IMR-90 (cell line): ENCODE measurements at regions not wholly inside any gene's neighbourhood (a gene's known extent, or its start where the extent isn't known, plus 50 kb on each side); places are given as distances from the start of the nearest gene placed in this dataset.

ENCODE experiments used
- ATAC-seq: fragments of 200-7000 bp; cut with Tn5 transposase; 2 replicates; pipeline ENCODE4 v1.9.1; 2020; ENCODE audit warnings: low read depth, mild to moderate bottlenecking, moderate library complexity
- BruUV-seq: library from RNA; stranded (reverse); fragments of 400-500 nt; replicated peaks from 2 replicates; lab custom pipeline; 2021; lab: Mats Ljungman, UMichigan
- CTCF ChIA-PET: fragments of 300-600 bp; formaldehyde crosslinking; extraction: SDS; loops from one replicate; lab custom pipeline; 2021; ENCODE audit warnings: antibody characterized with exemption; lab: Yijun Ruan, JAX
- POLR2A ChIA-PET: fragments of 300-600 bp; sonication (Branson Sonifier 250); formaldehyde crosslinking; loops from one replicate; lab custom pipeline; 2022; ENCODE audit warnings: antibody characterized with exemption; ENCODE audit not compliant: unreplicated experiment; lab: Charles Lee
- DNase-seq: peaks from one replicate; pipeline ENCODE4 v3.0.0; 2013
- H2AFZ ChIP-seq: replicated peaks from 2 replicates; pipeline ENCODE3; 2013; ENCODE audit warnings: low read length, mild to moderate bottlenecking; ENCODE audit not compliant: poor library complexity
- H2AK5ac ChIP-seq: 2 replicates; pipeline ENCODE4 v1.6.1; 2013; ENCODE audit warnings: low read depth, low read length, inconsistent platforms
- H2AK9ac ChIP-seq: replicated peaks from 2 replicates; pipeline ENCODE3; 2013; ENCODE audit warnings: mild to moderate bottlenecking, low read depth, low read length, moderate library complexity; ENCODE audit not compliant: poor library complexity
- H2BK120ac ChIP-seq: 2 replicates; pipeline ENCODE4 v1.6.1; 2013; ENCODE audit warnings: low read depth, low read length, inconsistent platforms
- H2BK15ac ChIP-seq: 3 replicates; pipeline ENCODE4 v1.6.1; 2013; ENCODE audit warnings: low read depth, low read length, inconsistent platforms
- H2BK20ac ChIP-seq: 2 replicates; pipeline ENCODE4 v1.6.1; 2013; ENCODE audit warnings: low read depth, mild to moderate bottlenecking, inconsistent platforms, low read length, moderate library complexity
- H2BK5ac ChIP-seq: 2 replicates; pipeline ENCODE4 v1.6.1; 2013; ENCODE audit warnings: mild to moderate bottlenecking, low read depth, low read length, inconsistent platforms; ENCODE audit not compliant: poor library complexity, severe bottlenecking
- H3K14ac ChIP-seq: replicated peaks from 2 replicates; pipeline ENCODE4 v1.6.1; 2013; ENCODE audit warnings: low read depth, low read length, inconsistent platforms
- H3K18ac ChIP-seq: 2 replicates; pipeline ENCODE4 v1.6.1; 2013; ENCODE audit warnings: low read depth, low read length, control low read depth
- H3K23ac ChIP-seq: 2 replicates; pipeline ENCODE4 v1.6.1; 2013; ENCODE audit warnings: low read depth, low read length, inconsistent platforms
- H3K27ac ChIP-seq: 2 replicates; pipeline ENCODE4 v1.5.1; 2013; ENCODE audit warnings: mild to moderate bottlenecking, control low read depth, low read length; ENCODE audit not compliant: insufficient read depth
- H3K27me3 ChIP-seq: 2 replicates; pipeline ENCODE4 v1.6.1; 2013; ENCODE audit warnings: low read length; ENCODE audit not compliant: control insufficient read depth, insufficient read depth
- H3K36me3 ChIP-seq: 2 replicates; pipeline ENCODE4 v1.6.1; 2013; ENCODE audit warnings: low read length, mixed read lengths; ENCODE audit not compliant: control insufficient read depth, insufficient read depth
- H3K4ac ChIP-seq: 2 replicates; pipeline ENCODE4 v1.6.1; 2013; ENCODE audit warnings: low read depth, low read length, inconsistent platforms
- H3K4me1 ChIP-seq: 2 replicates; pipeline ENCODE4 v1.6.1; 2013; ENCODE audit warnings: low read length, mixed read lengths; ENCODE audit not compliant: control insufficient read depth, insufficient read depth
- H3K4me2 ChIP-seq: 2 replicates; pipeline ENCODE4 v1.6.1; 2013; ENCODE audit warnings: low read depth, mild to moderate bottlenecking, control low read depth, low read length, moderate library complexity
- H3K4me3 ChIP-seq: 2 replicates; pipeline ENCODE4 v1.5.1; 2013; ENCODE audit warnings: low read depth, mild to moderate bottlenecking, control low read depth, low read length, moderate library complexity; ENCODE audit not compliant: insufficient read depth
- H3K56ac ChIP-seq: 2 replicates; pipeline ENCODE4 v1.6.1; 2013; ENCODE audit warnings: low read length, inconsistent platforms; ENCODE audit not compliant: insufficient read depth; ENCODE audit errors: extremely low read depth
- H3K79me1 ChIP-seq, 2 experiments: 2 replicates each; pipeline ENCODE4 v1.6.1; 2013; ENCODE audit warnings: low read length in 2 of 2, inconsistent platforms in 1 of 2, low read depth in 1 of 2
- H3K9ac ChIP-seq: 2 replicates; pipeline ENCODE4 v1.6.1; 2013; ENCODE audit warnings: low read depth, low read length, control low read depth
- H3K9me1 ChIP-seq: 2 replicates; pipeline ENCODE4 v1.6.1; 2013; ENCODE audit warnings: low read length, inconsistent platforms; ENCODE audit not compliant: insufficient read depth
- H3K9me3 ChIP-seq: 2 replicates; pipeline ENCODE4 v1.6.1; 2013; ENCODE audit warnings: low read length; ENCODE audit not compliant: control insufficient read depth, insufficient read depth
- H4K20me1 ChIP-seq: 2 replicates; pipeline ENCODE4 v1.6.1; 2013; ENCODE audit warnings: low read length, inconsistent platforms; ENCODE audit not compliant: insufficient read depth
- H4K5ac ChIP-seq: 2 replicates; pipeline ENCODE4 v1.6.1; 2013; ENCODE audit warnings: mild to moderate bottlenecking, low read depth, low read length, control low read depth
- H4K8ac ChIP-seq, 2 experiments: 2 replicates each; pipeline ENCODE4 v1.6.1; 2013; ENCODE audit warnings: low read depth in 2 of 2, low read length in 2 of 2, control low read depth in 1 of 2, inconsistent platforms in 1 of 2
- H4K91ac ChIP-seq: 2 replicates; pipeline ENCODE4 v1.6.1; 2013; ENCODE audit warnings: low read depth, low read length, inconsistent platforms; ENCODE audit not compliant: insufficient read depth
- BHLHE40 ChIP-seq: fragments of 150-350 bp; IDR thresholded peaks from 2 replicates; pipeline ENCODE4 v1.6.1; 2016; ENCODE audit warnings: mild to moderate bottlenecking, low read depth, low read length
- FOS ChIP-seq: fragments of 150-350 bp; IDR thresholded peaks from 2 replicates; pipeline ENCODE4 v1.6.1; 2016; ENCODE audit warnings: low read depth, low read length
- MAFK ChIP-seq: IDR thresholded peaks from 2 replicates; pipeline ENCODE4 v1.6.1; 2012; ENCODE audit warnings: low read depth, low read length, improper control_type of control experiment
- MAZ ChIP-seq: IDR thresholded peaks from 2 replicates; pipeline ENCODE4 v1.6.1; 2012; ENCODE audit warnings: low read depth, mild to moderate bottlenecking, low read length, improper control_type of control experiment, moderate library complexity, borderline replicate concordance
- MXI1 ChIP-seq: IDR thresholded peaks from 2 replicates; pipeline ENCODE4 v1.6.1; 2012; ENCODE audit warnings: low read depth, mild to moderate bottlenecking, low read length, moderate library complexity, borderline replicate concordance
- NFE2L2 ChIP-seq: fragments of 150-350 bp; IDR thresholded peaks from 2 replicates; pipeline ENCODE4 v1.6.1; 2016; ENCODE audit warnings: low read depth, mild to moderate bottlenecking, low read length
- POLR2A ChIP-seq: IDR thresholded peaks from 2 replicates; pipeline ENCODE4 v1.6.1; 2012; ENCODE audit warnings: mild to moderate bottlenecking, low read depth, low read length
- RAD21 ChIP-seq: IDR thresholded peaks from 2 replicates; pipeline ENCODE4 v1.6.1; 2012; ENCODE audit warnings: low read length, improper control_type of control experiment
- RCOR1 ChIP-seq: IDR thresholded peaks from 2 replicates; pipeline ENCODE4 v1.6.1; 2012; ENCODE audit warnings: mild to moderate bottlenecking, low read length, improper control_type of control experiment; ENCODE audit not compliant: insufficient replicate concordance
- RFX5 ChIP-seq: IDR thresholded peaks from 2 replicates; pipeline ENCODE4 v1.8.0; 2012; ENCODE audit warnings: low read depth, mild to moderate bottlenecking, low read length, moderate library complexity
- WGBS, 2 experiments: methylation state at CpG; one replicate each; pipeline versions ENCODE4 v1.1.5 to v1.1.7; 2013; ENCODE audit warnings: missing lambda C conversion rate in 2 of 2; ENCODE audit not compliant: insufficient read length in 1 of 2; ENCODE audit errors: extremely low coverage in 2 of 2; 5-methylcytosine and 5-hydroxymethylcytosine counted together
- dilution Hi-C: fragments of 300-500 bp; cut with HindIII; formaldehyde crosslinking; loops from one replicate; pipeline ENCODE4 v1.14.3; 2018; ENCODE audit warnings: low sequenced_read_pairs; ENCODE audit not compliant: unreplicated experiment
- in situ Hi-C: fragments of 300-500 bp; cut with MboI; formaldehyde crosslinking; loops from 3 replicates; pipeline ENCODE4 v1.14.3; 2019; ENCODE audit warnings: low sequenced_read_pairs, inconsistent platforms, mixed read lengths
- intact Hi-C: fragments of 100-400 bp; cut with micrococcal nuclease; formaldehyde crosslinking; loops from 2 replicates; pipeline ENCODE4 v1.10.0; 2022
- TF ChIP-seq, protein P1 (sequence below): conservative IDR thresholded peaks from 2 replicates; pipeline ENCODE4 v1.5.1; 2012; ENCODE audit warnings: mild to moderate bottlenecking, low read depth, low read length, improper control_type of control experiment
- TF ChIP-seq, protein P2 (sequence below): fragments of 150-350 bp; IDR thresholded peaks from 2 replicates; pipeline ENCODE4 v1.6.1; 2016; ENCODE audit warnings: low read depth, mild to moderate bottlenecking, low read length, moderate library complexity, borderline replicate concordance

DNA sequence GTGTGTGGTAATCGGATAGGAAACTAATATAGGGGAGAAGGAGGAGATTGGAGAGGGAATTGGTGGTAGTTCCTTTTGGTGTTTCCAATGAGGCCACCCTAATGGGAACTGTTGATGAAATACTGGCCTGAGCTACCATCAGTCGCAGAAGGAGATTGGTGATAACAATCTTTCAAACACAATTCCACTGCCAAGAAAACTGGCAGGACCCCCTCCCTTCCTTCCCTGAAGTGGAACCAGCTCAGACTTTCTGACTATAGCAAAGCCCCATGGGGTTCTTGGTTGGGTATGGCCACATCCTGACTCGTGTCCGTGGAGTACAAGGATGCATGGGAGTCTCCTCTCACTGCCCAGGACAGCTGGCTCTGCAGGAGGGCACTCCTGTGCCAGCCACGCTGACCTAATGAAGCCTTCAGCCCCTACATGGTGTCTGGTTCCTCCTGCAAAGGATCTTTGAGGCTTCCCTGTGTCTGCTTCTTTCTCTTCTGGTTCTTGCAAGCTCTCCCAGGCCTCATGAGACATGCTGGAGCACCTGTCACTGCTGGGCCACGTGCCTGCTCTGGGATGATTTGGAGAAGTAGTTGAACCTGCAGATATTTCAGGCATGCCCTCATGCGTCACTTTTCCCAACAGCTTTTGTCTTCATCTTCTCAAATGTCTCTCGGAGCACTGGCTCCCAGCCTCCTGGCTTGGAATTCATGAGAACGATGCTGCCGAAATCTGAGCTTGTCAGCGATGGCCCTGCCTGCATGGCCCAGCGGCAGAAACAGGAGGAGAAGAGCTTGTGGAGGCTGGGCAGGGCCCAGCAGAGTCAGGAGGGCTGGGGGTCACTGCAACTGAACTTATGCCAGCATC is 90.0 kb upstream of the ADPGK start:
- Histone ChIP-seq H3K23ac (no peak overlapping the region), H3K9me3 (peaks cover 3% of the 10 kb centered on the region; the same call in 1 of the 2 replicates), H3K27me3 (peaks cover 22% of the 10 kb centered on the region), H3K4ac (no peak overlapping the region), H3K27ac (no peak overlapping the region), H3K9me1 (no peaks in the 10 kb centered on the region), H2AK5ac (no peak overlapping the region), H2BK5ac (no peak overlapping the region), H2AFZ (peak overlapping the region; percentile 10), H3K79me1 (no peaks in the 10 kb centered on the region), H2BK120ac (no peak overlapping the region), H3K4me1 (no peaks in the 10 kb centered on the region), H3K4me3 (no peak overlapping the region), H2BK20ac (no peak overlapping the region), H4K91ac (no peak overlapping the region), H3K18ac (no peak overlapping the region), H3K14ac (no peak overlapping the region), H4K8ac (no peak overlapping the region), H3K9ac (no peak overlapping the region), H4K5ac (no peak overlapping the region), H3K4me2 (no peak overlapping the region), H3K56ac (no peak overlapping the region), H4K20me1 (no peaks in the 10 kb centered on the region), H2AK9ac (no peak overlapping the region), H3K36me3 (no peaks in the 10 kb centered on the region), H2BK15ac (no peak overlapping the region)
- no peak for ATAC-seq
- in situ Hi-C loops (no loop called here), dilution Hi-C loops (no loop called here), intact Hi-C loops (no loop called here)
- CTCF ChIA-PET = no interaction called here
- WGBS, 2 experiments = no CpG with 5 or more reads among the region's 12 CpGs
- no peak for TF ChIP-seq MXI1
- TF ChIP-seq FOS = no peak
- TF ChIP-seq POLR2A = no peak
- TF ChIP-seq NFE2L2 = no peak
- TF ChIP-seq, protein P1, sequence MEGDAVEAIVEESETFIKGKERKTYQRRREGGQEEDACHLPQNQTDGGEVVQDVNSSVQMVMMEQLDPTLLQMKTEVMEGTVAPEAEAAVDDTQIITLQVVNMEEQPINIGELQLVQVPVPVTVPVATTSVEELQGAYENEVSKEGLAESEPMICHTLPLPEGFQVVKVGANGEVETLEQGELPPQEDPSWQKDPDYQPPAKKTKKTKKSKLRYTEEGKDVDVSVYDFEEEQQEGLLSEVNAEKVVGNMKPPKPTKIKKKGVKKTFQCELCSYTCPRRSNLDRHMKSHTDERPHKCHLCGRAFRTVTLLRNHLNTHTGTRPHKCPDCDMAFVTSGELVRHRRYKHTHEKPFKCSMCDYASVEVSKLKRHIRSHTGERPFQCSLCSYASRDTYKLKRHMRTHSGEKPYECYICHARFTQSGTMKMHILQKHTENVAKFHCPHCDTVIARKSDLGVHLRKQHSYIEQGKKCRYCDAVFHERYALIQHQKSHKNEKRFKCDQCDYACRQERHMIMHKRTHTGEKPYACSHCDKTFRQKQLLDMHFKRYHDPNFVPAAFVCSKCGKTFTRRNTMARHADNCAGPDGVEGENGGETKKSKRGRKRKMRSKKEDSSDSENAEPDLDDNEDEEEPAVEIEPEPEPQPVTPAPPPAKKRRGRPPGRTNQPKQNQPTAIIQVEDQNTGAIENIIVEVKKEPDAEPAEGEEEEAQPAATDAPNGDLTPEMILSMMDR = no peak
- TF ChIP-seq RFX5 = no peak
- no peak for TF ChIP-seq BHLHE40
- TF ChIP-seq RCOR1 = no peak
- TF ChIP-seq RAD21 = no peak
- TF ChIP-seq, protein P2, sequence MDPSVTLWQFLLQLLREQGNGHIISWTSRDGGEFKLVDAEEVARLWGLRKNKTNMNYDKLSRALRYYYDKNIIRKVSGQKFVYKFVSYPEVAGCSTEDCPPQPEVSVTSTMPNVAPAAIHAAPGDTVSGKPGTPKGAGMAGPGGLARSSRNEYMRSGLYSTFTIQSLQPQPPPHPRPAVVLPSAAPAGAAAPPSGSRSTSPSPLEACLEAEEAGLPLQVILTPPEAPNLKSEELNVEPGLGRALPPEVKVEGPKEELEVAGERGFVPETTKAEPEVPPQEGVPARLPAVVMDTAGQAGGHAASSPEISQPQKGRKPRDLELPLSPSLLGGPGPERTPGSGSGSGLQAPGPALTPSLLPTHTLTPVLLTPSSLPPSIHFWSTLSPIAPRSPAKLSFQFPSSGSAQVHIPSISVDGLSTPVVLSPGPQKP = no peak
- no peak for TF ChIP-seq MAFK
- TF ChIP-seq MAZ = no peak
- no TSS peak for BruUV-seq
- DNase-seq = no peak
- POLR2A ChIA-PET = no interaction called here
